NCI-H226 (cell line): ENCODE measurements at regions not wholly inside any gene's neighbourhood (a gene's known extent, or its start where the extent isn't known, plus 50 kb on each side); places are given as distances from the start of the nearest gene placed in this dataset.

ENCODE experiments used
- DNase-seq: peaks from one replicate; pipeline ENCODE4 v3.0.0-alpha.2; 2015

DNA sequence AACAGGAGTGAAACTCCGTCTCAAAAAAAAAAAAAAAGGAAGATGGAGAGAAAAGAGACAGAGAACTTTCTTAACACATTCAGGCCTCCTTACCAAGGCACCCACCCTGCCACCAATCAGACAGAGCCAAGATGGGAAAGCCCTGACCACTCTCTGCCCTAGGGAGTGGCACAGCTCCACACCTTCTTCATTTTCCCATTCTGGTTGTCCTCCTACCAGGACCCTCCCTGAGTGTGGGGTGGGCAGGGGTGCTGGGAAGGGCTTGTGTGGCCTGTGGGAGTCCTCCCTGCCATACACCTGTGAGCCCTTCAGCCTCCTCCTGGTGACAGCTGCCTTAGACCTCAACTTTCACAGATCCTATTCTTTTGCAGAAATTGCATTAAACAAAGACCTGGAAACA, 513.6 kb downstream of the BCL11B start:
- DNase-seq = no peak

DNA sequence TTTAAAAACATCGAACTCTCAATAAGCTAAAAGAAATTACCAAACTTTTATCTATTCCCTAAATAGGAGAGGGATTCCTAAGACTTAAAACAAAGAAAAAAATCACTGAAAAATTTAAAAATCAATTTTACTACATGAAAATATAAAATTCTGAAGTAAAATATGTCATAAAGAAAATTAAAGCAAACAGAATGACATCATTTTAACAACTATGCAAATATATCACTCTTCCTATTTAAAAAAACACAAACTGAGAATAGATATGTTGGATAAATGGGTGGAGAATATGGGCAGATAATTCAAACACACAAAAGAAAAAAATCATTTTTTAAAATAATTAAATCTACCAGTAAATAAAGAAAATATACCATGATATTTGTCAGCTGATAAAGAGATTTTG, 510.0 kb downstream of the BCL11B start:
- no peak for DNase-seq

DNA sequence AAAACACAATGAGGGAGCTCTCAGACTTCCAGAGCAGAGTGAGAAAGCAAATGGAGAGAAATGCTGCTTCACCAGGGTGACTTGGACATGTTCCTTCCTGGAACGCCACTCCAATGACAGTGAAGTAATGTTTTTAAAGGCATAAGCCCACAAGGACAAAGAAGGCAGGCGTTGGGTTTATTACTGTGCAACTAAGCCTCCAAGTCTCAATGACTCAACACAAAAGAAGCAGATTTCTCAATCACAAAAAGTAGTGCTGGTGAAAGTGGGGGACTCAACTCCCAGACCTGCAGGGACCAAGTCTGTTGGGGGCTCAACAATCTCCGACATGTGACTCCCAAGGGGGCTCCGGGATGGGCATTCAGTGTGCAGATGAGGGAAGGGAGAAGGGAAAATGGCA, 505.2 kb downstream of the BCL11B start:
- DNase-seq = no peak

DNA sequence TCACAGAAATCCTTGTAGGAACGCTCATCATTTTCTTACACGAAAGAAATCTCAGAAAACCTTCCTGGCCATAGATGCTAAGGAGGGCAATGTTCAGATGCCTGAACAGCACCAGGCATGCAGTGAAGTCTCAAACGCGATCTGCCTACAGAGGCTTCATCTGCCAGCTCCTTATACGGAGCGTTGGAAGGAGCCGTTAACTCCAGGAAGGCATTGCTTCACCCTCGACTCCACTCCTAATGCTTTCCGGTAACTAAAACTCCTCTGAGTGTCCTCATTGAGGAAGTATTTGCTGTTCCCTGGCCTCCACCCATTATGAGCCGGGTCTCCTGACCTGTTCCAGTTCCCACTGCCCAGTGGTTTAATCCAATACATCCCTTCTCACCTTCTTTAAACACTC, 502.7 kb downstream of the BCL11B start:
- DNase-seq = no peak

DNA sequence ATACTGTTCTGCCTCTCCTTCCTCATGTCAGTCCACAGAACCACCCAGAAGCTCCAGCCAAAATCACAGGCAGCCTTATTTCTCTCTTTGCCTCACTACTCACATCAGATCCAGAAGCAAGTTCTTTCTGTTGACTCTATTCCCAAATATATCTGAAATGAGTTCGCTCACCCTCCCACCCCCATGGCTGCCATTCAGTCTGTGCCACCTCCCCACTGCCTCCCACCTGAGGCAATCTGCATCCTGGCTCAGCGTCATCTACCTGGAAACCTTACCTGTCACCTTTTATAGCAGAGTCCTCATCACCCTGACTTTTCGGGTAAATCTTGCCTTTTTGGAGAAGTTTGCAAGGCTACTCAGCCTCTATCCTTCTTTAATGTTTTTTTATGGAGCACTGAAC, 501.8 kb downstream of the BCL11B start:
- DNase-seq = no peak

DNA sequence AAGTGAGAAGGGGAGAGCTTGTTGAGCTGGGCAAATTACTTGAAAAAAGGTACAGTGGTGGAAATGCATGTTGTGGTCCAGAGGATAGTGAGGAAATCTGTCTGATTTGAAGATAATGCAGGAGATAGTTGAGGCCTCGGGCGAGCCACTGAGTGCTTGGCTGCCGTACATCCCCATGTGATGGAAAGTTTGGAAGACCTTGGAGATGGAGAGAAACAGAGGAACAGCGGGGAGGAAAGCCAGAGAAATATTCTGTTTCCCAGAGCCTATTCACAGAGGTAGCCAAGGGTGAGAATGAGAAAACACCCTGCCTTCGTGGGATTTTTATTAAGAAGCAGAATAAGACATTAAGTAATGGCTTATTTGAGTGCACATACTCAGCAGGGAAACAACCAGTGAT, 498.2 kb downstream of the BCL11B start:
- DNase-seq = no peak

DNA sequence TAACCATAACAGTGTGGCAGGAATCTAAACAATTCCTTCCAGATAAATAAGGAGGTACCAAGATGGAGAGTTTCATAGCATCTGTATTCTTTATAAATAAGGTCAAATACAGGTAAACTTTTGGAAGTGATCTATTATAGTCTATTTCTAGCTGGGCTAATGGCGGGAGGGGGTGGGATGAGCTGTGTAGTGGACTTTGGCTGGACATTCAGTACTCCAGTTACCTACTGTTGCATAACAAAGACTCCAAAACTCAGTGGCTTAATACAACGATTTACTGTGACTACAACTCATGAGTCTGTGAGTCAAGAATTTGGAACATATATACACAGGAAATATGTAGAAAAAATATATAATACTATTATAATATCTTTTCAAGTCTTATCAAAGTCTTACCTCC, 496.1 kb downstream of the BCL11B start:
- no peak for DNase-seq

DNA sequence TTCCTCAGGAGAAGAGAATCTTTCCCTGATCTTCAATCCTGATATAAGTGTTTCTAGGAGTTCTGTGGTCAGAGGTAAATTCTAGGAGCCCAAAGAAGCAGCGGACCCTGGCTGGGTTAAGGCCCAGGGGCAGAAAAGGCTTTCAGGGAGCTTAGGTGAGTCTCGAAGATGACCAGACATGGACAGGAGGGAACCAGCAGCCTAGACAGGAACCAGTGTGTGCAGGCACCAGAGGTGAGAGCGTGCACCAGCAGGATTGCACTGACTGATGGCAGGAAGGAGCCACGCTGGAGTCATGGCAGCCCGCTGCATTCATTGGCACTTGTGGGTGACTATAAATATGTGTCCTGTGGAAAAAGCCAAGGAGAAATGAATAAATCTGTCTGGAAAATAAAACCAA, 489.9 kb downstream of the BCL11B start:
- no peak for DNase-seq

DNA sequence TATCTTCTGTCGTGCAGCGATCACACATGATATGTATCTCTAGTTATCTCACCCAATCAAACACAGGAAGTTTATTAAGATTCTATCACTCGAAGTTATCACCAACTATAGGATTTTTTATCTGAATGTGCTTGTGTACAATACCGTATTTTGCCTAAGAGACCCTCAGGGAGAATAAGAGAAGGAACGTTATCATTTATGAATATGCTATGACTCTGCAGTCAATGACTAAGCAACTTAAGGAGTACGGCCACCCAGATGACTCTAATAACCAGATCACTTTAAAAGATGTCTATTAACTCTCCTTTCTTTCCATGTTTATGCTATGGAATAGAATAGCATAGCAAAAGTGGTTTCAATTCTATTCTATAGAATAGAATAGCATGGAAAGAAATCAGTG, 486.4 kb downstream of the BCL11B start:
- DNase-seq = no peak

DNA sequence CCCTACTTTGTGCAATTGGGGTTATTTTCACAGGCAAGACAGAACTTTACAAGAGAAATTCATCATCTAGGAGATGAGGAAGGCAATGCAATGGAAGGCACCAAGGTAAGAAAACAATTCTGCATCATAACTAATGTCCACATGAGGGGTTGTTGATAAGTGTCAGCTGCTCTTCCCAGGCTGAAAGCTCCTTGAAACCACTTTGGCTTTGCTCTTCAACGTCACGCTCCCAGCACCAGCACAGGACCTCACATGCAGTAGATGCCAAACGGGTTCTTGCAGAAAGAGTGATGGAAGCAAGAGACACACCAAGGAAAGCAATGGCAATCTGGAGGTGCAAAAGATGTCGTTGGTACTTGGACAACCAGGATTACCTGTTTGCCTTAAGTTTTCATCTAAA, 485.5 kb downstream of the BCL11B start:
- no peak for DNase-seq

DNA sequence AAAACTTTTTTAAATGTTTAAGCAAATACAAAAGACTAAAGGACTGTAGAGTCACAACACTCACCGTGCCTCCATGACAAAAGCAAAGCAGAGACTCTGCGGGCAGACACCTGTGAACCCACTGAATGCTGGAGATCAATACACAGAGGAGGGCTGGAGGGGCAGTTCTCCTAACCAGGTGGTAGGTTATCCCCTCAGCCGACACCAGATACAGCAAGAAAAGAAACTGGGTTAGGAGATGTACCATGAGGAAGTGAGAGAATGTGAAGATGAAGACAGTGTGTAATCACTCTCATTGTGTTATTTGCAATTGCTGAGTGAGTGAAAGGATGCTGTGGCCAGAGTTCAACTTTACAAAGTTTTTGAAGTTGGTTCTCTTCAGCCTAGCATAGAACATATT, 480.3 kb downstream of the BCL11B start:
- DNase-seq = no peak

DNA sequence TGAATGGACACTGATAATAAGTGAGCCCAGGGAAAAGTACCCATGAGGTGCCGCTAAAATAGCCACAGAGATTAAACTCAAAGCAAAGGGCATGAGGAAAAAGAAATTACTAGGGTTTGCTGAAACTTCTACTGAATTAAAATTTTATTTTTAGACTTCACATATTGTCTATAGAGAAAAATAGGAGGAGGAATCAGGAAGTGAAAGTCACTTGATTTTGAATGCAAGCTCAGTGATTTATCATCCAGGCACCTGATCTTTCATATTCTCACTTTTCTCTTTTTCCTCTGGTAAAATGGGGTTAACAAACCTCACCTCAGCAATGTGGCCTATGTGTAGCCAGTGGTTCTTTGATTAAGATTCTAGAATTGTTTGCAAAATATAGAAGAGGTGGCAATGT, 479.8 kb downstream of the BCL11B start:
- DNase-seq = no peak

DNA sequence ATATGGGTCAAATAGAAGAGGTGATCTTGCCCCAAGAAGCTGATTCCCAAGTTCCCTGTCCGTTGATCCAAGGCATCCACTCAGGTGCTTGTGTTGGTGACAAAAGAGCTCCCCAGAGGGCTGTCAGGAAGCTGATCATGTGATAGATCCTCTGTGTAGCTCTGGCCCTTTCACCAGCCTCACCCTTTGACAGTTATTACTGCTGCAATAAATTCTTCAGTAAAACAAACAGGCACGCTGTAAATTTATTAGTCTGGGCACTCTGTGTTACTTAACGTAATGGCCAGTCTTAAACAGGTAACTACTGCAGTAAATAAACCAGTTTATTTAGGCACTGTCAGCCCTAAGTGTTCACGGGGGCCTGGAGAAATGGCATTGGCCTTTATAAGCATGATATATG, 473.9 kb downstream of the BCL11B start:
- DNase-seq = no peak

DNA sequence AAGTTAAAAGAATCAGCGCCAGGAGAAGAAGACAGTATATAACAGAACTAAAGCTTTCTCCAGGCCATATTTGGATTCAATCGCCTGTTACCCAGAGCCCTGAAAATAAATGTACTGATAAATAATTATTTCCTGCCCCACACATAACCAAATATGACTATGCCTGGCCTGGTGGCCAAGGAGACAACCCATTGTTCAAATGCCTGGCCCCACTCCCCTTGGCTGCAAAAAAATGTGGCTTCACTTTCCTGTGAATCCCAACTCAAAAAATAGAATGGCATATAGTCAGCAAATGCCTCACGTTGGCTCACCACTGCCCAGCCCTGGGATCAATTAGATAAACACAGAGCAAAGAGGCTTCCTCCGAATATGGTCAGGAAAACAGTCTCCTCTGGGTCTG, 472.1 kb downstream of the BCL11B start:
- no peak for DNase-seq

DNA sequence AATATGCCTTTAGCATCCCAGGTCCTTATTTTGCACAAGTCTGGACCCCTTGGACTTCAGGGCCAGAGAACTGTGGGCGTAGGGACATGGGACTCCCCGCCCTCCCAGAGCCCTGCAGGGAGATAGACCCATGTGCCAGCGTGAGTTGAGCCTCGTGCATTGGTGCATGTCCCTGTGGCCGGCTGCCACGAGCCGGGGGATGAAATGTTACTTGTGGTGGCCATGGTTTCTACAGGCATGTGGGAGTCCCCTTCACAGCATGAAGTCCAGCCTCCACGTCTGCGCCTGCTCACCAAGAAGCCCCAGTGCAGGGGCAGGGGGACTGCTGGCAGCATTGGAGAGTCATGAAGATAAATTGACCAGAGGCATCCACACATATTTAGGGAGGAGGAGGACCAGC, 470.0 kb downstream of the BCL11B start:
- no peak for DNase-seq

DNA sequence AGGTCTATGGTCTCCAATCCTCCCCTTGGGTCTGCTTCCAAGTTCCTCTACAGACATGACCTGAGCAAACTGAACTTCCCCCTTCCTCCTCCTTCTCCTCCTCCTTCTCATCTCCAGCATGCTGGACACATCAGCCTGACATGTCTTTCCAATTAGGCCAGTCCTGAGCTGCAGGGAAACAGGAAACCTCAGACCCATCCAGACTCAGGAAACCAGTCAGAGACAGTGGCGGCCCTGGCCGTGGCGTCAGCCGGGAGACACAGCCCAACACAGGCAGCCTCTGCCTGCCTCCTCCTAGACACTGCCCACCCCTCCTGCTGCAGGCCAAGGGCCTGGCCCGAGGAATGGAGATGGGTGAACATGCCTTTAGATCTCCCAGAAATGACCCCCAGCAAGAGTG, 468.8 kb downstream of the BCL11B start:
- no peak for DNase-seq

DNA sequence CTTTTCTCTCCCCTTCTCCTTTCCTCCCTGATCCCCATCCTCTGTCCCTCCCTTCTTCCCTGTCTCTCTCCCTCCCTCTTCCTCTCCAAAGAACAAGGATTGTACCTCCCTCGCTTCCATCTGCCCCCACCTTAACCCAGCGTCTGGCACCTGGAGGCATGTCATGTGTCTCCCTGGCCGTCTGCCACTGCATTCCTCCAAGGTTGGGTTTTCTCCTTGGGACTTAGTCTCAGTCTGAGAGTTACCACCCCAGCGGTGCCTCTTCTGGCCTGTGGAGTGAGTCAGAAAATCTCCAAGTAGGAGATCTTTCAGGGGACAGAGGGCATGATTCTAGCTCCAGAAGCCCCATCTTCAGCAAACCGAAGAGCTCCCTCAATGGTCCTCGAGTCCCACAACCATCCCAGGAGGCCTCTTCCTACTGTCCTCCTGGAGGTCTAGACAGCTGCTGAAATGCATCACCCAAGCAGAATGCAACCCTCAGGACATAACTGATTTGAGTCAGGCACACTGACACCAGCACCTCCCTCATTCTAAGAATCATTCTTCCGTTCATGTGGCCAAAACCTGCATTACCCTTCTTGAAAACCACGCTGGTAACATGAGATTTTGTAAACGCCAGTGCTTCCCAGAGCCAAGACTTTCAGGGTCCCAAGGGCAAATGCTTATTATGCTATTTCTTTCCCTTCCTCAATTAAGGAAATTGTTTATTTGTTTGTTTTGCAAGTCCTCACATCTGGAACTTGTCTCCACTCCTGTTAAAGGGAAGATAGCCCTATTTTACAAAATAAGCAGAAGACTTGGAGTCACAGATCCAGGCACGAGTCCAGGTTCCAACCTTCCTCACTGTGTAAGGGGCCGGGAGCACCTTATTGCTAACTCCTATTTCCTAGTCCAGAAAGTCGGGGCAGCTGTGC, 463.2 kb downstream of the BCL11B start:
- DNase-seq = no peak

DNA sequence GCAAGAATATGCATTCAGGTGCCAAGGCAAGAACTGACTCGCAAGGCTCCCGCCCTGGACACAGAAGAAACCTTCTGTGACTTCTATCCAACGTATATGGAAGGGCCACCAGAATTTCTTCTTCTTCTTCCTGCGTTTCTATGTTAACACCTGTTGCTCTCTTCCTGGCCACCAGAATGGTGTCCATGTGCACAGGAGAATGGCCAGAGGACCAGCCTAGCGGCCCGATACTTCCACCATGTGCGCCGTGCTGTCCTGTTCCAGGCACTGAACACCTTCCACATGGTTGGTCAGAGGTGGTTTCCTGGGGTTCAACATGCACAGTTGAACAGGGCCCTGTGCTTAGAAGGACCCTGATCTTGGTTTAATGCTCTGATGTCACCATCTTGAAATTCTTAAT, 455.8 kb downstream of the BCL11B start:
- no peak for DNase-seq

DNA sequence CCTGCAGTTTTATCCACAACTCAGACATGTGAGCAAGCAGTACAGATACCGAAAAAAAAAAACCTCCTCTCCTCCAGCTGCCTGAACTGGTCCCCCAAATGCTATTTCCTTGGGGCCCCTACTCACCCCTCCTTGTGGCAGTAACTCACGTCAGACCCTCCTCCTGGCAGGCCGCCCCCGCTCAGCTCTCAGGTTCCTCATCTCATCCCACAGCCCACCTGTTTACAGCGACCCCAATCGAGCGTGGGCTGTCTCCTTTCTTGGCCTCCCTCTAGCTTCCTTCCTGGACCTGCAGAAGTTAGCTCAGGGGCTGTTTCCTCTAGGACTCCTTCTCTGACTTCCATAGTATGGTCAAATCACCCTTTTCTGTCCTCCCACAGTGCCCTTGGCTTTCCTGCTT, 455.3 kb downstream of the BCL11B start:
- DNase-seq = no peak

DNA sequence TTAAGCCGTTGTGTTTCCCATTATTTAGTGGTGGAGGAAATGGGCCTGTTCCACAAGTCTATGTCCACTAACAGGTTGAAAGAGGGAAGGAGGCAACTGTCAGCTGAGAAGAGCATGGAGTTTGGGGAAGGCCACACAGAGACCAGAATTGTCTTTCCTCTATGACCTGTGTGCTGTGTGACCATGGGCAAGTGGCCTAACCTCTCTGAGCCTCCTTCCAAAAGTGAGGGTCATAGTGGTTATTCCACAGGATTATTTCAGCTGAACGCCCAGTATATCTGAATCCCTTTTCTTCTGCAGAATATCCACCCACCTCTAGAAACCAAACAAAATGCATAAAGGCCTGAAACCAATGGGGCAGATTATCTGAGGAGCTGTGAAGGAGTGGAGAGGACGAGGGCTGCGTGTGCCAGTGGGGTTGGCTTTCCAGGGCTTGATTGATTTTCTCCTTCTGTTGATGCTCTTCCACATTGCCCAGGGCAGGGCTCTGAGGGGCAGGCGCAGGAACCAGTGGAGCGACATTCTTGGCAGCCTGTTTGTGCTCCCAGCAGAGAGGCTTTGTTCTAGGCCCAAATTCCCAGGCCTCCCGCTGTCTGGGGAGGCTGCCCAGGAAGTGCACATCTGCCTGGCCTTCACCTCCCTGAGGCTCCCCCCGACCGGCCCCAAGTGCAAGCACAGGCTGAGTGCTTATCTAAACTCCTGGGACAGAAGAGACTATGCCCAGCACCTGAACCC, 452.7 kb downstream of the BCL11B start:
- no peak for DNase-seq

DNA sequence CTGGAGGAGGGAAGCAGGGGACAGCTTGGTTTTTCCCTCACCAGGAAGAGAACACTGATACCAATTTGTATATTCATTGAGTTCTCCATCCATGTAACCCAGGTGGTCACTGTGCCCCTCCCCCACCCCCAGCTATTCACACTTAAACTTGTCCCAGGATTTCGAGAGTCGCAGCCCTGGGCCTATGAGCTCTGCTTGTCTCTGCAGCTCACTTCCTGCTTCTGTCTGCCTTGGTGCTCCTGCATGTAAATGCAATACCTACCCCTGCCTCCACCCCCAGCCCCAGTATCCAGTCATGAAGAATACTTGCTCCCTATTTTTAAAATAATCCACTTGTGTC, 452.2 kb downstream of the BCL11B start:
- no peak for DNase-seq

DNA sequence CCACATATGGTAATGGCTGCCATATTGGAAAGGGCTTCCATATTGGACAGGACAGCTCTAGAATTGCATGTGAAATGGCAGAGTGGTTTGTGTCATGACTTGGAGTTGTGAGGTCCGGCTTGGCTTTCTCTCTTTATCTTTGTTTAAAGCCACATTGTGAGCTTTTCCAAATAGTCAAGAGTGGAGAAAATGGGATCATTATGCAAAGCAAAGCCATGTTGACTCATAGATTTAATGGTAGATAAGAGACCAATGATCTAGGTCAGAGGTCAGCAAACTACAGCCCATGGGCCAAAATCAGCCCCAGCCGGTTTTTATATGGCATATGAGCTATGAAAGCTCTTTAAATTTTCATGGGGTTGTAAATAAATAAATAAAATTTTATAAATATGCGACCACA, 449.1 kb downstream of the BCL11B start:
- DNase-seq = no peak

DNA sequence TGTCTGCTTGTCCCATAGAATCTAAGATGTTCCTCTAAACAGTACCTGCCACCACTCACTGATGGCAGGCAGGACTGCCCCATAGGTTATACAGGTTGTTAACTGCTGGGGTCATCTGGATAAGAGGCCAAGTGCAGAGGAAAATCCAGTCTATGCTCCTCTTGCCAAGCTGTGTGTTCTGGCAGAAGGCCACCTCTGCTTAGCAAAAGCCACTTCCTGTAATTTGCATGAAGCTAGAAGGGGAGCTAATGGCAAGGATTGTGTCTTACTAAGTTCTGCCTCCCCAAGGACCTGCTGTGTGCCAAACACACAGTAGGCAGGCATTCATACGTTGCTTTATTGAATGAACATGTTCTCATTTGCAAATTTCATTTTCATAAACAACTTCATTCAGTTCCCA, 445.4 kb downstream of the BCL11B start:
- no peak for DNase-seq

DNA sequence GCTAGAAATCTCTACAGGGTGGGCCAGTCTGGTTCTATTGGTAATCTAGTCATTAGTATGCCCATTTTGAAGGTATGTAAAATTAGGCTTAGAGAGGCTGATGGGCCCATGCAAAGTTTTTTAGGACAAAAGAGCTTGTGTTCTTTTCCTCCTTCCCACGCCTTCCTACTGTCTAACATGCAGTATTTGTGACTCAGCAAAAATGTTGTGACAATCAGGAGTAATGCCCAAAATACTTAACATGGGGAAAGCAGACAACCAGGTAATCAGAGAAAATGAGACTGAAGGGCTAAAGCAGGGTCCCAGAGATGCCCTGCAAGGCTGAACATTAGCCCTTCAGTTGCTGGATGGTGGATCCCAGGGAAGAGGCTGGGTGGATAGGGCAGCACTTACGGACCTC, 437.9 kb downstream of the BCL11B start:
- DNase-seq = no peak
